ENCODE measurements at regions not wholly inside any gene's neighbourhood (a gene's known extent, or its start where the extent isn't known, plus 50 kb on each side); places are given as distances from the start of the nearest gene placed in this dataset.

DNA sequence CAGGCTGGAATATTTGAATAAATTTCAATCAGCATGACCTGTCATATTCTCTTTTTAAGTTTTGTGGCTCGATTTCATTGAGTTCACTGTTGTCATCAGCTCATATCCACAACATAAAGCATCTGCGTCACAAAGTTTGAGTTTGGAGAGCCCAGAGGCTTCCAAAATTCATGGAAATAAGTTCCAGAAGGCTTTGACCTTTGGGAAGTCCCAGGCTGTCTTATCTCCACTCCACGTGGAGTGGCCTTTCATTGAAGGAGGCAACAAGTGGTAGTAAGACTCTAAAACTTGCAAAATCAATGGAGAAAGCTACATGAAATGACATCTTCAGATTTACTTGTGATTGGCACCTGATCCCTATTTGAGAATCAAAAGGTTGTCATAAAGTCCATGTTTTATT, 54.1 kb upstream of the UNC5C start:
- Mint-ChIP-seq H3K27ac (no peak overlapping the region), H3K4me3 (ENCODE audit: low read depth) (no peak overlapping the region), H3K4me1 (ENCODE audit: low read depth) (no peaks in the 10 kb centered on the region), H3K27me3 (peaks cover 4% of the 10 kb centered on the region), H3K36me3 (ENCODE audit: insufficient read depth) (no peaks in the 10 kb centered on the region), H3K9me3 (ENCODE audit: low read depth) (peaks cover 7% of the 10 kb centered on the region)
- TF ChIP-seq, protein P1, sequence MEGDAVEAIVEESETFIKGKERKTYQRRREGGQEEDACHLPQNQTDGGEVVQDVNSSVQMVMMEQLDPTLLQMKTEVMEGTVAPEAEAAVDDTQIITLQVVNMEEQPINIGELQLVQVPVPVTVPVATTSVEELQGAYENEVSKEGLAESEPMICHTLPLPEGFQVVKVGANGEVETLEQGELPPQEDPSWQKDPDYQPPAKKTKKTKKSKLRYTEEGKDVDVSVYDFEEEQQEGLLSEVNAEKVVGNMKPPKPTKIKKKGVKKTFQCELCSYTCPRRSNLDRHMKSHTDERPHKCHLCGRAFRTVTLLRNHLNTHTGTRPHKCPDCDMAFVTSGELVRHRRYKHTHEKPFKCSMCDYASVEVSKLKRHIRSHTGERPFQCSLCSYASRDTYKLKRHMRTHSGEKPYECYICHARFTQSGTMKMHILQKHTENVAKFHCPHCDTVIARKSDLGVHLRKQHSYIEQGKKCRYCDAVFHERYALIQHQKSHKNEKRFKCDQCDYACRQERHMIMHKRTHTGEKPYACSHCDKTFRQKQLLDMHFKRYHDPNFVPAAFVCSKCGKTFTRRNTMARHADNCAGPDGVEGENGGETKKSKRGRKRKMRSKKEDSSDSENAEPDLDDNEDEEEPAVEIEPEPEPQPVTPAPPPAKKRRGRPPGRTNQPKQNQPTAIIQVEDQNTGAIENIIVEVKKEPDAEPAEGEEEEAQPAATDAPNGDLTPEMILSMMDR (IDR thresholded peaks at IDR 0.05; ENCODE audit: unreplicated experiment), result no peak
- no peak for DNase-seq (ENCODE audit: low spot score, unreplicated experiment)

DNA sequence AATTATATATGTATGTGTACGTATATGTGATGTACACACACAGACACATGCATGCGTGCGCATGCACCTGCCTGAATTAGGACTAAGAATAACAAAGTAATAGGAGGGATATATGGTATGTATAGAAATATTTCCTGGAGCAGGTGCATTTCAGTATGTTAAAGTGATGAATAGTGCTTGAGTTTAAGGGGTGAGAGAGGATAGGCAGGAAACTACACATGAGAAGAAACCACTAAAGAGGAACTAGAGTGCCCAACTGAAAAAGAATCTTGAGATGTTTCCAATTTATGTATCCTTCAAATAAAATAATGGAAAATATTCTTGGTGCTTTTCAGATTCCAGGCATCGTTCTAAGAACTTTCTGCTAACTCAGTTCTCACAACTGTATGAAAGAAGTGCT, 52.6 kb upstream of the UNC5C start:
- DNase-seq (ENCODE audit: low spot score, unreplicated experiment), result no peak
- Mint-ChIP-seq H3K36me3 (ENCODE audit: insufficient read depth) (no peaks in the 10 kb centered on the region), H3K27me3 (peaks cover 4% of the 10 kb centered on the region), H3K9me3 (ENCODE audit: low read depth) (no peaks in the 10 kb centered on the region), H3K4me1 (ENCODE audit: low read depth) (no peaks in the 10 kb centered on the region), H3K4me3 (ENCODE audit: low read depth) (no peak overlapping the region), H3K27ac (no peak overlapping the region)
- TF ChIP-seq, protein P1 (IDR thresholded peaks at IDR 0.05; ENCODE audit: unreplicated experiment), result no peak

DNA sequence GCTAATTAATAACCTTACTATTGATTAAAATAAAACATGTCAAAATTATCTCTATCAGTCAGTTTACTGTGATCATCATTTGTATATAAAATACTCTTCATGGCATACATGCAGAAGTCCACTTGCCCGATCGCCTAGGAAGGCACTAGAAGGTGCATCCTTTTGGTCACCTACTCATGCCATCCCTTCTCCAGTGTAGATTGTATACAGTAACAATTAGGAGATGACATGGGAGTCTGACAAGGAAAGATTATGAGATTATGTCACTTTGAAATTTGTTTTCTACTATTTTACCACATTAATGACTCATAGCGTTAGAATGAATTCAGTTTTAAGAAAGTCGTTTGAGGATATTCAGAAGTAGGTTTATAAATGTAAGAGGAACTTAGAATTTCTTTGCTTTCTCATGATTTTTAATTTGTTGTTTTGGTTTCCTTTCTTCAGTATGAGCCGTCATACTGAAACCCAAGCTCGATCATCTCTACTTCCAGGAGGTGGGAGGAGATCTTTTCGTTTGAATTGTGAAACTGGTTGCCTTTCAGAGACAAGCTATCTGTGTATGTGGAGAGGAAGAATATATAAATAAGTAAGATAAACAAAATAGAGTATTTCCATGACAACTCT, 51.1 kb upstream of the UNC5C start:
- Mint-ChIP-seq H3K4me1 (ENCODE audit: low read depth) (no peaks in the 10 kb centered on the region), H3K27ac (no peak overlapping the region), H3K4me3 (ENCODE audit: low read depth) (no peak overlapping the region), H3K27me3 (peaks cover 4% of the 10 kb centered on the region), H3K9me3 (ENCODE audit: low read depth) (no peaks in the 10 kb centered on the region), H3K36me3 (ENCODE audit: insufficient read depth) (no peaks in the 10 kb centered on the region)
- TF ChIP-seq, protein P1 (IDR thresholded peaks at IDR 0.05; ENCODE audit: unreplicated experiment), result no peak
- no peak for DNase-seq (ENCODE audit: low spot score, unreplicated experiment)

Measured in progenitor cell of endocrine pancreas (in vitro differentiated cells).